Activated naive CD4-positive, alpha-beta T cell treated with anti-CD3 and anti-CD28 coated beads, Interleukin-2, amount 10 ng/mL, durations not matched to agents 7 days and 5 days (primary cell): ENCODE measurements at regions not wholly inside any gene's neighbourhood (a gene's known extent, or its start where the extent isn't known, plus 50 kb on each side); places are given as distances from the start of the nearest gene placed in this dataset.

Source experiments
- CTCF ChIA-PET: fragments of 350-600 bp; sonication (Branson Sonifier 250); formaldehyde crosslinking; loops from one replicate; lab custom pipeline; 2021; ENCODE audit warnings: antibody characterized with exemption; lab: Charles Lee
- DNase-seq: peaks from one replicate; pipeline ENCODE4 v3.0.0-alpha.2; 2020
- H3K27ac Mint-ChIP-seq: one replicate; pipeline ENCODE4 v1.8.0; 2021; ENCODE audit warnings: mild to moderate bottlenecking, moderate library complexity, mixed read lengths
- H3K27me3 Mint-ChIP-seq: one replicate; pipeline ENCODE4 v1.8.0; 2021; ENCODE audit warnings: mild to moderate bottlenecking, mixed read lengths
- H3K36me3 Mint-ChIP-seq: one replicate; pipeline ENCODE4 v1.8.0; 2021; ENCODE audit warnings: mixed read lengths
- H3K4me1 Mint-ChIP-seq: one replicate; pipeline ENCODE4 v1.8.0; 2021; ENCODE audit warnings: mixed read lengths
- H3K4me3 Mint-ChIP-seq: one replicate; pipeline ENCODE4 v1.8.0; 2021; ENCODE audit warnings: mild to moderate bottlenecking, moderate library complexity, mixed read lengths
- H3K9me3 Mint-ChIP-seq: one replicate; pipeline ENCODE4 v1.8.0; 2021; ENCODE audit warnings: mixed read lengths

GRCh38 chr5:167155387-167156005 is 1135.9 kb upstream of the WWC1 start:
- H3K4me1 Mint-ChIP-seq, result no peaks in the 10 kb centered on the region
- H3K9me3 Mint-ChIP-seq, result peaks cover 6% of the 10 kb centered on the region
- H3K27me3 Mint-ChIP-seq, result no peaks in the 10 kb centered on the region
- H3K4me3 Mint-ChIP-seq, result no peak overlapping the region
- H3K27ac Mint-ChIP-seq, result no peak overlapping the region
- no peaks in the 10 kb centered on the region for H3K36me3 Mint-ChIP-seq
- DNase-seq, result no peak
- CTCF ChIA-PET, result no interaction called here

- Mint-ChIP-seq H3K9me3 (peaks cover 6% of the 10 kb centered on the region), H3K27ac (no peak overlapping the region), H3K4me3 (no peak overlapping the region), H3K36me3 (no peaks in the 10 kb centered on the region), H3K4me1 (no peaks in the 10 kb centered on the region), H3K27me3 (no peaks in the 10 kb centered on the region)
- DNase-seq, result no peak
- CTCF ChIA-PET, result no interaction called here
Observed at GRCh38 chr5:167156446-167156845, 1135.0 kb upstream of the WWC1 start.

- H3K4me3 Mint-ChIP-seq, result no peak overlapping the region
- no peaks in the 10 kb centered on the region for H3K36me3 Mint-ChIP-seq
- H3K4me1 Mint-ChIP-seq, result no peaks in the 10 kb centered on the region
- DNase-seq, result no peak
- no peaks in the 10 kb centered on the region for H3K9me3 Mint-ChIP-seq
- H3K27ac Mint-ChIP-seq, result no peak overlapping the region
- H3K27me3 Mint-ChIP-seq, result no peaks in the 10 kb centered on the region
- CTCF ChIA-PET, result no interaction called here
Observed at GRCh38 chr5:167158588-167158987, 1132.9 kb upstream of the WWC1 start.

- no peaks in the 10 kb centered on the region for H3K27me3 Mint-ChIP-seq
- CTCF ChIA-PET, result no interaction called here
- H3K4me3 Mint-ChIP-seq, result no peak overlapping the region
- H3K4me1 Mint-ChIP-seq, result no peaks in the 10 kb centered on the region
- no peak for DNase-seq
- H3K9me3 Mint-ChIP-seq, result peaks cover 2% of the 10 kb centered on the region
- no peak overlapping the region for H3K27ac Mint-ChIP-seq
- H3K36me3 Mint-ChIP-seq, result no peaks in the 10 kb centered on the region
Observed at GRCh38 chr5:167160388-167160787, 1131.1 kb upstream of the WWC1 start.

GRCh38 chr5:167166696-167167095 is 1124.7 kb upstream of the WWC1 start:
- Mint-ChIP-seq H3K4me1 (no peaks in the 10 kb centered on the region), H3K27ac (no peak overlapping the region), H3K27me3 (no peaks in the 10 kb centered on the region), H3K36me3 (no peaks in the 10 kb centered on the region), H3K9me3 (peaks cover 17% of the 10 kb centered on the region), H3K4me3 (no peak overlapping the region)
- CTCF ChIA-PET, result no interaction called here
- DNase-seq, result no peak

GRCh38 chr5:167167191-167167795 is 1124.2 kb upstream of the WWC1 start:
- Mint-ChIP-seq H3K27me3 (no peaks in the 10 kb centered on the region), H3K4me3 (no peak overlapping the region), H3K27ac (no peak overlapping the region), H3K4me1 (no peaks in the 10 kb centered on the region), H3K36me3 (no peaks in the 10 kb centered on the region), H3K9me3 (peaks cover 20% of the 10 kb centered on the region)
- CTCF ChIA-PET, result no interaction called here
- no peak for DNase-seq

- H3K4me3 Mint-ChIP-seq, result no peak overlapping the region
- no peaks in the 10 kb centered on the region for H3K36me3 Mint-ChIP-seq
- CTCF ChIA-PET, result no interaction called here
- DNase-seq, result no peak
- H3K4me1 Mint-ChIP-seq, result no peaks in the 10 kb centered on the region
- no peaks in the 10 kb centered on the region for H3K27me3 Mint-ChIP-seq
- no peak overlapping the region for H3K27ac Mint-ChIP-seq
- peaks cover 20% of the 10 kb centered on the region for H3K9me3 Mint-ChIP-seq
Observed at GRCh38 chr5:167168971-167169370, 1122.5 kb upstream of the WWC1 start.

GRCh38 chr5:167171056-167171455 is 1120.4 kb upstream of the WWC1 start:
- Mint-ChIP-seq H3K4me1 (no peaks in the 10 kb centered on the region), H3K9me3 (peaks cover 22% of the 10 kb centered on the region), H3K27ac (no peak overlapping the region), H3K36me3 (no peaks in the 10 kb centered on the region), H3K4me3 (no peak overlapping the region), H3K27me3 (no peaks in the 10 kb centered on the region)
- CTCF ChIA-PET, result no interaction called here
- no peak for DNase-seq

GRCh38 chr5:167177736-167178135 is 1113.7 kb upstream of the WWC1 start:
- Mint-ChIP-seq H3K4me3 (no peak overlapping the region), H3K4me1 (no peaks in the 10 kb centered on the region), H3K36me3 (no peaks in the 10 kb centered on the region), H3K9me3 (peaks cover 12% of the 10 kb centered on the region), H3K27ac (no peak overlapping the region), H3K27me3 (no peaks in the 10 kb centered on the region)
- DNase-seq, result no peak
- CTCF ChIA-PET, result no interaction called here

GRCh38 chr5:167180906-167181305 is 1110.5 kb upstream of the WWC1 start:
- DNase-seq, result no peak
- Mint-ChIP-seq H3K9me3 (peaks cover 7% of the 10 kb centered on the region), H3K4me3 (no peak overlapping the region), H3K4me1 (no peaks in the 10 kb centered on the region), H3K27me3 (no peaks in the 10 kb centered on the region), H3K36me3 (no peaks in the 10 kb centered on the region), H3K27ac (no peak overlapping the region)
- CTCF ChIA-PET, result no interaction called here

- Mint-ChIP-seq H3K9me3 (peaks cover 9% of the 10 kb centered on the region), H3K4me1 (no peaks in the 10 kb centered on the region), H3K27me3 (no peaks in the 10 kb centered on the region), H3K4me3 (no peak overlapping the region), H3K36me3 (no peaks in the 10 kb centered on the region), H3K27ac (no peak overlapping the region)
- DNase-seq, result no peak
- CTCF ChIA-PET, result no interaction called here
Observed at GRCh38 chr5:167205881-167206280, 1085.6 kb upstream of the WWC1 start.

- Mint-ChIP-seq H3K4me3 (no peak overlapping the region), H3K27ac (no peak overlapping the region), H3K36me3 (no peaks in the 10 kb centered on the region), H3K9me3 (peaks cover 8% of the 10 kb centered on the region), H3K4me1 (no peaks in the 10 kb centered on the region), H3K27me3 (no peaks in the 10 kb centered on the region)
- DNase-seq, result no peak
- CTCF ChIA-PET, result no interaction called here
Observed at GRCh38 chr5:167207081-167207480, 1084.4 kb upstream of the WWC1 start.

GRCh38 chr5:167208911-167209310 is 1082.5 kb upstream of the WWC1 start:
- H3K27me3 Mint-ChIP-seq, result no peaks in the 10 kb centered on the region
- no peak overlapping the region for H3K4me3 Mint-ChIP-seq
- no peak for DNase-seq
- H3K9me3 Mint-ChIP-seq, result peaks cover 4% of the 10 kb centered on the region
- CTCF ChIA-PET, result no interaction called here
- H3K4me1 Mint-ChIP-seq, result no peaks in the 10 kb centered on the region
- no peak overlapping the region for H3K27ac Mint-ChIP-seq
- H3K36me3 Mint-ChIP-seq, result no peaks in the 10 kb centered on the region

GRCh38 chr5:167217097-167217743 is 1074.2 kb upstream of the WWC1 start:
- CTCF ChIA-PET, result no interaction called here
- Mint-ChIP-seq H3K27ac (no peak overlapping the region), H3K27me3 (no peaks in the 10 kb centered on the region), H3K4me3 (no peak overlapping the region), H3K4me1 (no peaks in the 10 kb centered on the region), H3K9me3 (peaks cover 2% of the 10 kb centered on the region), H3K36me3 (no peaks in the 10 kb centered on the region)
- no peak for DNase-seq

GRCh38 chr5:167219298-167219697 is 1072.1 kb upstream of the WWC1 start:
- Mint-ChIP-seq H3K9me3 (peaks cover 2% of the 10 kb centered on the region), H3K4me3 (no peak overlapping the region), H3K36me3 (no peaks in the 10 kb centered on the region), H3K27ac (no peak overlapping the region), H3K27me3 (no peaks in the 10 kb centered on the region), H3K4me1 (no peaks in the 10 kb centered on the region)
- no peak for DNase-seq
- CTCF ChIA-PET, result no interaction called here
